IMR-90 (cell line): ENCODE measurements at regions not wholly inside any gene's neighbourhood (a gene's known extent, or its start where the extent isn't known, plus 50 kb on each side); places are given as distances from the start of the nearest gene placed in this dataset. TPM values are rescaled to one million over a fixed set of nuclear protein-coding genes. Genes with fewer than 3 reads are reported as not detected.

Experiments used
- ATAC-seq: fragments of 200-7000 bp; cut with Tn5 transposase; 2 replicates; pipeline ENCODE4 v1.9.1; 2020; ENCODE audit warnings: low read depth, mild to moderate bottlenecking, moderate library complexity
- BruUV-seq: library from RNA; stranded (reverse); fragments of 400-500 nt; replicated peaks from 2 replicates; lab custom pipeline; 2021; lab: Mats Ljungman, UMichigan
- CTCF ChIA-PET: fragments of 300-600 bp; formaldehyde crosslinking; extraction: SDS; loops from one replicate; lab custom pipeline; 2021; ENCODE audit warnings: antibody characterized with exemption; lab: Yijun Ruan, JAX
- POLR2A ChIA-PET: fragments of 300-600 bp; sonication (Branson Sonifier 250); formaldehyde crosslinking; loops from one replicate; lab custom pipeline; 2022; ENCODE audit warnings: antibody characterized with exemption; ENCODE audit not compliant: unreplicated experiment; lab: Charles Lee
- DNase-seq: peaks from one replicate; pipeline ENCODE4 v3.0.0; 2013
- H2AFZ ChIP-seq: replicated peaks from 2 replicates; pipeline ENCODE3; 2013; ENCODE audit warnings: low read length, mild to moderate bottlenecking; ENCODE audit not compliant: poor library complexity
- H2AK5ac ChIP-seq: 2 replicates; pipeline ENCODE4 v1.6.1; 2013; ENCODE audit warnings: low read depth, low read length, inconsistent platforms
- H2AK9ac ChIP-seq: replicated peaks from 2 replicates; pipeline ENCODE3; 2013; ENCODE audit warnings: mild to moderate bottlenecking, low read depth, low read length, moderate library complexity; ENCODE audit not compliant: poor library complexity
- H2BK120ac ChIP-seq: 2 replicates; pipeline ENCODE4 v1.6.1; 2013; ENCODE audit warnings: low read depth, low read length, inconsistent platforms
- H2BK15ac ChIP-seq: 3 replicates; pipeline ENCODE4 v1.6.1; 2013; ENCODE audit warnings: low read depth, low read length, inconsistent platforms
- H2BK20ac ChIP-seq: 2 replicates; pipeline ENCODE4 v1.6.1; 2013; ENCODE audit warnings: low read depth, mild to moderate bottlenecking, inconsistent platforms, low read length, moderate library complexity
- H2BK5ac ChIP-seq: 2 replicates; pipeline ENCODE4 v1.6.1; 2013; ENCODE audit warnings: mild to moderate bottlenecking, low read depth, low read length, inconsistent platforms; ENCODE audit not compliant: poor library complexity, severe bottlenecking
- H3K14ac ChIP-seq: replicated peaks from 2 replicates; pipeline ENCODE4 v1.6.1; 2013; ENCODE audit warnings: low read depth, low read length, inconsistent platforms
- H3K18ac ChIP-seq: 2 replicates; pipeline ENCODE4 v1.6.1; 2013; ENCODE audit warnings: low read depth, low read length, control low read depth
- H3K23ac ChIP-seq: 2 replicates; pipeline ENCODE4 v1.6.1; 2013; ENCODE audit warnings: low read depth, low read length, inconsistent platforms
- H3K27ac ChIP-seq: 2 replicates; pipeline ENCODE4 v1.5.1; 2013; ENCODE audit warnings: mild to moderate bottlenecking, control low read depth, low read length; ENCODE audit not compliant: insufficient read depth
- H3K27me3 ChIP-seq: 2 replicates; pipeline ENCODE4 v1.6.1; 2013; ENCODE audit warnings: low read length; ENCODE audit not compliant: control insufficient read depth, insufficient read depth
- H3K36me3 ChIP-seq: 2 replicates; pipeline ENCODE4 v1.6.1; 2013; ENCODE audit warnings: low read length, mixed read lengths; ENCODE audit not compliant: control insufficient read depth, insufficient read depth
- H3K4ac ChIP-seq: 2 replicates; pipeline ENCODE4 v1.6.1; 2013; ENCODE audit warnings: low read depth, low read length, inconsistent platforms
- H3K4me1 ChIP-seq: 2 replicates; pipeline ENCODE4 v1.6.1; 2013; ENCODE audit warnings: low read length, mixed read lengths; ENCODE audit not compliant: control insufficient read depth, insufficient read depth
- H3K4me2 ChIP-seq: 2 replicates; pipeline ENCODE4 v1.6.1; 2013; ENCODE audit warnings: low read depth, mild to moderate bottlenecking, control low read depth, low read length, moderate library complexity
- H3K4me3 ChIP-seq: 2 replicates; pipeline ENCODE4 v1.5.1; 2013; ENCODE audit warnings: low read depth, mild to moderate bottlenecking, control low read depth, low read length, moderate library complexity; ENCODE audit not compliant: insufficient read depth
- H3K56ac ChIP-seq: 2 replicates; pipeline ENCODE4 v1.6.1; 2013; ENCODE audit warnings: low read length, inconsistent platforms; ENCODE audit not compliant: insufficient read depth; ENCODE audit errors: extremely low read depth
- H3K79me1 ChIP-seq, 2 experiments: 2 replicates each; pipeline ENCODE4 v1.6.1; 2013; ENCODE audit warnings: low read length in 2 of 2, inconsistent platforms in 1 of 2, low read depth in 1 of 2
- H3K9ac ChIP-seq: 2 replicates; pipeline ENCODE4 v1.6.1; 2013; ENCODE audit warnings: low read depth, low read length, control low read depth
- H3K9me1 ChIP-seq: 2 replicates; pipeline ENCODE4 v1.6.1; 2013; ENCODE audit warnings: low read length, inconsistent platforms; ENCODE audit not compliant: insufficient read depth
- H3K9me3 ChIP-seq: 2 replicates; pipeline ENCODE4 v1.6.1; 2013; ENCODE audit warnings: low read length; ENCODE audit not compliant: control insufficient read depth, insufficient read depth
- H4K20me1 ChIP-seq: 2 replicates; pipeline ENCODE4 v1.6.1; 2013; ENCODE audit warnings: low read length, inconsistent platforms; ENCODE audit not compliant: insufficient read depth
- H4K5ac ChIP-seq: 2 replicates; pipeline ENCODE4 v1.6.1; 2013; ENCODE audit warnings: mild to moderate bottlenecking, low read depth, low read length, control low read depth
- H4K8ac ChIP-seq, 2 experiments: 2 replicates each; pipeline ENCODE4 v1.6.1; 2013; ENCODE audit warnings: low read depth in 2 of 2, low read length in 2 of 2, control low read depth in 1 of 2, inconsistent platforms in 1 of 2
- H4K91ac ChIP-seq: 2 replicates; pipeline ENCODE4 v1.6.1; 2013; ENCODE audit warnings: low read depth, low read length, inconsistent platforms; ENCODE audit not compliant: insufficient read depth
- FOS ChIP-seq: fragments of 150-350 bp; IDR thresholded peaks from 2 replicates; pipeline ENCODE4 v1.6.1; 2016; ENCODE audit warnings: low read depth, low read length
- MAFK ChIP-seq: IDR thresholded peaks from 2 replicates; pipeline ENCODE4 v1.6.1; 2012; ENCODE audit warnings: low read depth, low read length, improper control_type of control experiment
- MAZ ChIP-seq: IDR thresholded peaks from 2 replicates; pipeline ENCODE4 v1.6.1; 2012; ENCODE audit warnings: low read depth, mild to moderate bottlenecking, low read length, improper control_type of control experiment, moderate library complexity, borderline replicate concordance
- POLR2A ChIP-seq: IDR thresholded peaks from 2 replicates; pipeline ENCODE4 v1.6.1; 2012; ENCODE audit warnings: mild to moderate bottlenecking, low read depth, low read length
- SMC3 ChIP-seq: fragments of 150-350 bp; IDR thresholded peaks from 2 replicates; pipeline ENCODE4 v1.6.1; 2016; ENCODE audit warnings: low read depth, mild to moderate bottlenecking, antibody characterized with exemption, low read length, moderate library complexity
- WGBS, 2 experiments: methylation state at CpG; one replicate each; pipeline versions ENCODE4 v1.1.5 to v1.1.7; 2013; ENCODE audit warnings: missing lambda C conversion rate in 2 of 2; ENCODE audit not compliant: insufficient read length in 1 of 2; ENCODE audit errors: extremely low coverage in 2 of 2; 5-methylcytosine and 5-hydroxymethylcytosine counted together
- dilution Hi-C: fragments of 300-500 bp; cut with HindIII; formaldehyde crosslinking; loops from one replicate; pipeline ENCODE4 v1.14.3; 2018; ENCODE audit warnings: low sequenced_read_pairs; ENCODE audit not compliant: unreplicated experiment
- in situ Hi-C: fragments of 300-500 bp; cut with MboI; formaldehyde crosslinking; loops from 3 replicates; pipeline ENCODE4 v1.14.3; 2019; ENCODE audit warnings: low sequenced_read_pairs, inconsistent platforms, mixed read lengths
- intact Hi-C: fragments of 100-400 bp; cut with micrococcal nuclease; formaldehyde crosslinking; loops from 2 replicates; pipeline ENCODE4 v1.10.0; 2022
- microRNA-seq, 2 experiments: library from miRNA; stranded (forward) in 1 of 2; unstranded in 1 of 2; fragments of 10-50 nt in 1 of 2; fragments of <30 nt in 1 of 2; gene quantifications in 1 of 2; microRNA quantifications in 1 of 2; one replicate each; pipeline versions ENCODE3 to v1.1.0; 2013 to 2020; ENCODE audit not compliant: insufficient read depth in 1 of 2, insufficient read length in 1 of 2, unreplicated experiment in 1 of 2
- small RNA-seq, 5 experiments: library from RNA; depleted of rRNA; stranded (forward); fragments of <200 nt; gene quantifications; one replicate each; pipeline ENCODE3, GENCODE V24; 2012

DNA sequence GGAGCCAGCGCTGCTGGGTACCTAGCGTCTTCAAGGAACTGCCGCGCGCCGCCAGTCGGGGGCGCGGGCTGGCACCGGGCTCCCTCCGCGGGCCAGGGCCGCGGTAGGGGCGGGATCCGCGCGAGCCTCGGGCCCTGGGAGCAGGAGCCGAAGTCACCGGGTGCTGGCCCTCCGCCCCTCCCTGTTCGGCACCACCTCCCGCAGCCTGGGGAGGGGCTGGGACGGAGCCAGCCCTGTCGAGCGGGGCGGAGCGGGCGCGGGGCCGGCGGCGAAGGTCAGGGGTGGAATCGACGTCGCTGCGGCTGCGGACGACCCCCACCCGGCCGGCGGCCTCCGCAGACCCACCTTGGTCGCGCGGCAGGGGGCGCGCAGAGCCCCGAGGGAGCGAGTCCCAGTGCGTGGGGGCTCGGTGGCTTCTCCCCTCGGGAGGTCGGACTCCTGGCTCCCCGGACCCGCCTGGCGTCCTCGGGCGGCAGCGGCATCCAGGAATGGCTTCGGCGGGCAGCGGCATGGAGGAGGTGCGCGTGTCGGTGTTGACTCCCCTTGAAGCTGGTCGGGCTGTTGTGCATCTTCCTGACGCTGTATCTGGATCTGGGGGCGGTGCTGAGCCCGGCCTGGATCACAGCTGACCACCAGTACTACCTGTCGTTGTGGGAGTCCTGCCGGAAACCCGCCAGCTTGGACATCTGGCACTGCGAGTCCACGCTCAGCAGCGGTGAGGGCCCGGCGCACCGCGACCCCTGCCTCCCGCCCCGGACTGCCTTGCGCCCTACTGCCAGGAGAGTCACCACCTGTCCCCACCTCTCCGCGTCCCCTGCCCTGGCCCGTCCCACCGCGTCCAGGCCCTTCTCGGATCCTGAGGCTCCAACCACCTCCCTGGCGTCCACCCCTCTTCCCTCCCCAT lies 50.5 kb upstream of the FAM47C start:
- TF ChIP-seq MAFK = no peak
- TF ChIP-seq FOS = no peak
- no peak for TF ChIP-seq SMC3
- no peak for TF ChIP-seq MAZ
- TF ChIP-seq POLR2A = no peak
- dilution Hi-C loops (no loop called here), in situ Hi-C loops (no loop called here), intact Hi-C loops (no loop called here)
- BruUV-seq = no TSS peak
- no peak overlapping the region for H2AFZ ChIP-seq
- no peaks in the 10 kb centered on the region; the same call in 1 of the 2 replicates for H3K27me3 ChIP-seq
- POLR2A ChIA-PET = no interaction called here
- no peak overlapping the region for H4K5ac ChIP-seq
- no peak overlapping the region for H2BK120ac ChIP-seq
- WGBS, 2 experiments = 26% methylated on average over 35 of the region's 91 CpGs; no CpG with 5 or more reads in 1 of the 2 experiments
- H3K14ac ChIP-seq = no peak overlapping the region
- no peaks in the 10 kb centered on the region for H3K4me1 ChIP-seq
- no peaks in the 10 kb centered on the region for H4K20me1 ChIP-seq
- H2BK15ac ChIP-seq = no peak overlapping the region
- no peak overlapping the region for H3K9ac ChIP-seq
- H3K9me1 ChIP-seq = no peaks in the 10 kb centered on the region
- H4K91ac ChIP-seq = no peak overlapping the region
- CTCF ChIA-PET = no interaction called here
- ATAC-seq = no peak
- no peak overlapping the region for H3K4me3 ChIP-seq
- no peak overlapping the region for H3K23ac ChIP-seq
- no peak overlapping the region for H2BK5ac ChIP-seq
- no peaks in the 10 kb centered on the region for H3K9me3 ChIP-seq
- no peak overlapping the region for H2BK20ac ChIP-seq
- no peak overlapping the region for H2AK9ac ChIP-seq
- no peak overlapping the region for H3K4ac ChIP-seq
- H4K8ac ChIP-seq = no peak overlapping the region
- H3K79me1 ChIP-seq = no peaks in the 10 kb centered on the region
- no peaks in the 10 kb centered on the region for H3K36me3 ChIP-seq
- no peak overlapping the region for H2AK5ac ChIP-seq
- no peak for DNase-seq
- no peak overlapping the region for H3K27ac ChIP-seq
- no peak overlapping the region for H3K56ac ChIP-seq
- H3K18ac ChIP-seq = no peak overlapping the region
- no peak overlapping the region; the same call in 1 of the 2 replicates for H3K4me2 ChIP-seq

Small RNAs in the stretch of these regions (microRNA-seq; reads per million reads assigned to microRNA genes)
- not detected for gene BX842568.4 (ENCODE audit: insufficient read depth, insufficient read length)

Small RNAs in the stretch of these regions (small RNA-seq; reads per million reads assigned to genes)
- 0 reads per million in 5 experiments for gene BX842568.4
